SK-N-SH treated with all-trans-retinoic acid at 6 μM for 48 hours (cell line): ENCODE measurements at regions not wholly inside any gene's neighbourhood (a gene's known extent, or its start where the extent isn't known, plus 50 kb on each side); places are given as distances from the start of the nearest gene placed in this dataset.
A peak's percentile ranks its signal among the peaks of the same experiment; 100 is the strongest.

Experiments used
- ATAC-seq: fragments of 200-7000 bp; cut with Tn5 transposase; 3 replicates; pipeline ENCODE4 v1.9.1; 2020; ENCODE audit warnings: mild to moderate bottlenecking, moderate library complexity
- ARNTL ChIP-seq: fragments of 450-650 bp; formaldehyde crosslinking; IDR thresholded peaks from 2 replicates; pipeline ENCODE4 v1.5.0; 2020; ENCODE audit warnings: low read depth, mild to moderate bottlenecking, moderate library complexity, borderline replicate concordance
- BACH2 ChIP-seq: fragments of 250-450 bp; sonication (Bioruptor Pico); IDR thresholded peaks from 2 replicates; pipeline ENCODE4 v1.9.0; 2021; ENCODE audit warnings: mild to moderate bottlenecking, borderline replicate concordance
- CREB5 ChIP-seq: fragments of 250-450 bp; sonication (Bioruptor Pico); IDR thresholded peaks from 2 replicates; pipeline ENCODE4 v1.5.1; 2020; ENCODE audit warnings: low read depth, mild to moderate bottlenecking, moderate library complexity
- CSDC2 ChIP-seq: fragments of 250-450 bp; sonication (Bioruptor Pico); IDR thresholded peaks from 2 replicates; pipeline ENCODE4 v1.5.0; 2020; ENCODE audit warnings: mild to moderate bottlenecking, moderate library complexity
- CSRNP3 ChIP-seq: fragments of 250-450 bp; sonication (Bioruptor Pico); IDR thresholded peaks from 2 replicates; pipeline ENCODE4 v1.5.1; 2021; ENCODE audit warnings: mild to moderate bottlenecking, moderate library complexity
- GLIS3 ChIP-seq: fragments of 250-450 bp; sonication (Bioruptor Pico); IDR thresholded peaks from 2 replicates; pipeline ENCODE4 v1.5.0; 2020; ENCODE audit warnings: mild to moderate bottlenecking, moderate library complexity
- ISL1 ChIP-seq: fragments of 250-450 bp; sonication (Bioruptor Pico); IDR thresholded peaks from 2 replicates; pipeline ENCODE4 v2.1.2; 2022; ENCODE audit warnings: mild to moderate bottlenecking, moderate library complexity
- OSR1 ChIP-seq: fragments of 250-450 bp; sonication (Bioruptor Pico); IDR thresholded peaks from 2 replicates; pipeline ENCODE4 v1.8.0; 2022; ENCODE audit warnings: moderate library complexity, mild to moderate bottlenecking, inconsistent platforms
- POU6F1 ChIP-seq: fragments of 250-450 bp; sonication (Bioruptor Pico); IDR thresholded peaks from 2 replicates; pipeline ENCODE4 v1.8.0; 2021; ENCODE audit warnings: low read depth, mild to moderate bottlenecking, moderate library complexity, borderline replicate concordance
- RARB ChIP-seq: fragments of 250-450 bp; sonication (Bioruptor Pico); IDR thresholded peaks from 2 replicates; pipeline ENCODE4 v1.8.0; 2021; ENCODE audit warnings: mild to moderate bottlenecking, moderate library complexity
- SNAI2 ChIP-seq: fragments of 250-450 bp; sonication (Bioruptor Pico); IDR thresholded peaks from 2 replicates; pipeline ENCODE4 v1.5.0; 2020; ENCODE audit warnings: mild to moderate bottlenecking, moderate library complexity
- TCF4 ChIP-seq: fragments of 250-450 bp; sonication (Bioruptor Pico); IDR thresholded peaks from 2 replicates; pipeline ENCODE4 v1.8.0; 2021; ENCODE audit warnings: mild to moderate bottlenecking, moderate library complexity, borderline replicate concordance
- TOX ChIP-seq: fragments of 250-450 bp; sonication (Bioruptor Pico); IDR thresholded peaks from 2 replicates; pipeline ENCODE4 v1.8.0; 2021; ENCODE audit warnings: mild to moderate bottlenecking, moderate library complexity, borderline replicate concordance
- TSHZ2 ChIP-seq: fragments of 250-450 bp; sonication (Bioruptor Pico); IDR thresholded peaks from 2 replicates; pipeline ENCODE4 v1.5.0; 2020; ENCODE audit warnings: mild to moderate bottlenecking, moderate library complexity
- ZC3H10 ChIP-seq: fragments of 250-450 bp; sonication (Bioruptor Pico); IDR thresholded peaks from 2 replicates; pipeline ENCODE4 v1.5.1; 2021; ENCODE audit warnings: mild to moderate bottlenecking, moderate library complexity
- ZFP3 ChIP-seq: fragments of 250-450 bp; sonication (Bioruptor Pico); IDR thresholded peaks from 2 replicates; pipeline ENCODE4 v1.5.0; 2020; ENCODE audit warnings: mild to moderate bottlenecking, moderate library complexity
- ZFP30 ChIP-seq: fragments of 450-650 bp; formaldehyde crosslinking; IDR thresholded peaks from 2 replicates; pipeline ENCODE4 v1.5.0; 2022; ENCODE audit warnings: mild to moderate bottlenecking, moderate library complexity
- ZNF565 ChIP-seq: fragments of 450-650 bp; formaldehyde crosslinking; conservative IDR thresholded peaks from 2 replicates; pipeline ENCODE4 v1.5.0; 2020; ENCODE audit warnings: low read depth, mild to moderate bottlenecking, moderate library complexity
- ZNF70 ChIP-seq: fragments of 450-650 bp; formaldehyde crosslinking; IDR thresholded peaks from 2 replicates; pipeline ENCODE4 v1.5.0; 2020; ENCODE audit warnings: mild to moderate bottlenecking, moderate library complexity
- ZNF8 ChIP-seq: fragments of 450-650 bp; formaldehyde crosslinking; IDR thresholded peaks from 2 replicates; pipeline ENCODE4 v1.5.0; 2020; ENCODE audit warnings: mild to moderate bottlenecking, moderate library complexity
- TF ChIP-seq, protein P1 (sequence below): fragments of 250-450 bp; sonication (Bioruptor Pico); IDR thresholded peaks from 2 replicates; pipeline ENCODE4 v1.8.0; 2020; ENCODE audit warnings: mild to moderate bottlenecking, moderate library complexity, borderline replicate concordance

GRCh38 chr4:116215622-116216021, 869.8 kb downstream of the TRAM1L1 start:
- TF ChIP-seq BACH2 (no peak), ZC3H10 (no peak), POU6F1 (no peak), TOX (0 out of 2 replicates have a peak, but pooled peaks have one; percentile 16), ZNF8 (no peak), OSR1 (no peak), ZFP3 (CRISPR knock-in tag) (no peak)
- TF ChIP-seq, protein P1, sequence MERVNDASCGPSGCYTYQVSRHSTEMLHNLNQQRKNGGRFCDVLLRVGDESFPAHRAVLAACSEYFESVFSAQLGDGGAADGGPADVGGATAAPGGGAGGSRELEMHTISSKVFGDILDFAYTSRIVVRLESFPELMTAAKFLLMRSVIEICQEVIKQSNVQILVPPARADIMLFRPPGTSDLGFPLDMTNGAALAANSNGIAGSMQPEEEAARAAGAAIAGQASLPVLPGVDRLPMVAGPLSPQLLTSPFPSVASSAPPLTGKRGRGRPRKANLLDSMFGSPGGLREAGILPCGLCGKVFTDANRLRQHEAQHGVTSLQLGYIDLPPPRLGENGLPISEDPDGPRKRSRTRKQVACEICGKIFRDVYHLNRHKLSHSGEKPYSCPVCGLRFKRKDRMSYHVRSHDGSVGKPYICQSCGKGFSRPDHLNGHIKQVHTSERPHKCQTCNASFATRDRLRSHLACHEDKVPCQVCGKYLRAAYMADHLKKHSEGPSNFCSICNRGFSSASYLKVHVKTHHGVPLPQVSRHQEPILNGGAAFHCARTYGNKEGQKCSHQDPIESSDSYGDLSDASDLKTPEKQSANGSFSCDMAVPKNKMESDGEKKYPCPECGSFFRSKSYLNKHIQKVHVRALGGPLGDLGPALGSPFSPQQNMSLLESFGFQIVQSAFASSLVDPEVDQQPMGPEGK (CRISPR knock-in tag): no peak
- peak; percentile 78 for ATAC-seq

DNA sequence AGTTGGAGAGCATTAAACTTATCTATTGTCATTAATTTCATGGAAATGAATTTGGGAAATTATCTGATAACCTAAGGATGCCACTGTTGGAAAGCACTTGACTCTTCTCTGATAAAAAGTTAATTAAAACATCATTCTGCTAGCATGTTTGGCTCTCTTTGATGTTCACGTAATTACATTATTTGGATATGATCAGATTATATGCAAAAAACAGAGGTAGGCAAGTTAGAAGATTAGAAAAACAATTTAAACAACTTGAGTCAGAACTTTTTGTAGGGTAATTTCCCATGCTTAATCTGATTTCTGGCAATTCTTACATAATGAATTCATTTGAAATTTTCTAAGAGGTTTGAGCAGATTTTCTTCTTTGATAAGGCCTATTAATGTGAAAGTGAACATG, 882.9 kb downstream of the TRAM1L1 start:
- peak; percentile 50; the same call in 1 of the 2 replicates for TF ChIP-seq SNAI2 (CRISPR knock-in tag)
- no peak for TF ChIP-seq ZNF70 (CRISPR knock-in tag)
- TF ChIP-seq, protein P1 (CRISPR knock-in tag): peak; percentile 43; the same call in 1 of the 2 replicates
- peak; percentile 79 for TF ChIP-seq ISL1
- TF ChIP-seq TCF4 (CRISPR knock-in tag): peak; percentile 80; the same call in 1 of the 2 replicates
- 0 out of 2 replicates have a peak, but pooled peaks have one; percentile 5 for TF ChIP-seq ZNF8
- TF ChIP-seq ZFP30 (CRISPR knock-in tag): no peak
- ATAC-seq: no peak

- TF ChIP-seq ZNF565 (CRISPR knock-in tag) (no peak), CSDC2 (CRISPR knock-in tag) (no peak), TOX (no peak), ZNF70 (CRISPR knock-in tag) (no peak), GLIS3 (CRISPR knock-in tag) (no peak), ISL1 (no peak), POU6F1 (no peak), CREB5 (CRISPR knock-in tag) (no peak), TSHZ2 (CRISPR knock-in tag) (no peak), ZNF8 (no peak), SNAI2 (CRISPR knock-in tag) (no peak), ZFP30 (CRISPR knock-in tag) (no peak), BACH2 (no peak), CSRNP3 (CRISPR knock-in tag) (no peak), ZC3H10 (no peak), RARB (CRISPR knock-in tag) (no peak), ZFP3 (CRISPR knock-in tag) (no peak), ARNTL (CRISPR knock-in tag) (no peak)
- TF ChIP-seq, protein P1 (CRISPR knock-in tag): no peak
- ATAC-seq: no peak
Observed at GRCh38 chr4:116197317-116197809, 888.0 kb downstream of the TRAM1L1 start.
